H1 (cell line): ENCODE measurements at regions not wholly inside any gene's neighbourhood (a gene's known extent, or its start where the extent isn't known, plus 50 kb on each side); places are given as distances from the start of the nearest gene placed in this dataset.

ENCODE experiments used
- CTCF ChIA-PET: fragments of 300-600 bp; sonication (Branson Sonifier 250); formaldehyde crosslinking; loops from one replicate; lab custom pipeline; 2021; ENCODE audit not compliant: partially characterized antibody; lab: Charles Lee
- POLR2A ChIA-PET: fragments of 300-600 bp; sonication (Branson Sonifier 250); formaldehyde crosslinking; loops from one replicate; lab custom pipeline; 2021; ENCODE audit warnings: inconsistent platforms; ENCODE audit not compliant: partially characterized antibody; lab: Charles Lee
- DNase-seq, 2 experiments: peaks; one replicate each; pipeline versions ENCODE4 v3.0.0 to v3.0.0-alpha.2; 2010 to 2022; ENCODE audit warnings: low spot score in 2 of 2, low read depth in 1 of 2, mixed read lengths in 1 of 2
- FAIRE-seq: peaks from 2 replicates; lab custom pipeline; 2011; peaks lifted over from hg19 to GRCh38; lab: Jason Lieb, UNC
- H2AFZ ChIP-seq: 2 replicates; pipeline ENCODE4 v1.8.1; 2012; ENCODE audit warnings: low read length, inconsistent platforms
- H2AK5ac ChIP-seq: 2 replicates; pipeline ENCODE4 v1.6.1; 2013; ENCODE audit warnings: low read depth, low read length
- H2BK120ac ChIP-seq: replicated peaks from 2 replicates; pipeline ENCODE3; 2013; ENCODE audit warnings: low read depth, low read length, inconsistent platforms
- H2BK12ac ChIP-seq: 2 replicates; pipeline ENCODE4 v1.6.1; 2013; ENCODE audit warnings: low read depth, low read length
- H2BK15ac ChIP-seq: 2 replicates; pipeline ENCODE4 v1.6.1; 2013; ENCODE audit warnings: low read length
- H2BK20ac ChIP-seq: 2 replicates; pipeline ENCODE4 v1.6.1; 2013; ENCODE audit warnings: low read length
- H2BK5ac ChIP-seq: 2 replicates; pipeline ENCODE4 v1.6.1; 2013; ENCODE audit warnings: low read depth, low read length
- H3K14ac ChIP-seq: 2 replicates; pipeline ENCODE4 v1.6.1; 2013; ENCODE audit warnings: inconsistent platforms; ENCODE audit not compliant: insufficient read length
- H3K18ac ChIP-seq: 2 replicates; pipeline ENCODE4 v1.6.1; 2013; ENCODE audit warnings: low read length; ENCODE audit errors: extremely low read depth
- H3K23ac ChIP-seq: 2 replicates; pipeline ENCODE4 v1.6.1; 2013; ENCODE audit warnings: inconsistent platforms; ENCODE audit not compliant: insufficient read length
- H3K23me2 ChIP-seq: 2 replicates; pipeline ENCODE4 v1.6.1; 2013; ENCODE audit warnings: low read depth, low read length
- H3K27ac ChIP-seq: 2 replicates; pipeline ENCODE4 v1.6.1; 2011; ENCODE audit warnings: low read depth, low read length, inconsistent platforms
- H3K27me3 ChIP-seq, 4 experiments: replicated peaks in 1 of 4; 1 replicate in 1 of 4; 2 replicates in 3 of 4; pipeline versions ENCODE4 v1.6.1 to v1.8.1; 2011 to 2013; ENCODE audit warnings: low read length in 3 of 4, mild to moderate bottlenecking in 3 of 4, inconsistent platforms in 2 of 4, mixed read lengths in 2 of 4, moderate library complexity in 1 of 4; ENCODE audit not compliant: control insufficient read depth in 3 of 4, insufficient read depth in 3 of 4; ENCODE audit errors: extremely low read depth in 1 of 4
- H3K36me3 ChIP-seq, 4 experiments: 2 replicates each; pipeline versions ENCODE4 v1.6.1 to v1.8.1; 2011 to 2013; ENCODE audit warnings: mild to moderate bottlenecking in 4 of 4, low read length in 3 of 4, moderate library complexity in 2 of 4, control low read depth in 1 of 4, inconsistent platforms in 1 of 4; ENCODE audit not compliant: insufficient read depth in 4 of 4, control insufficient read depth in 2 of 4
- H3K4ac ChIP-seq: replicated peaks from 2 replicates; pipeline ENCODE3; 2013; ENCODE audit warnings: low read length, low read depth, mixed read lengths, inconsistent platforms; ENCODE audit not compliant: insufficient read length
- H3K4me1 ChIP-seq, 4 experiments: replicated peaks in 1 of 4; 1 replicate in 1 of 4; 2 replicates in 3 of 4; pipeline versions ENCODE4 v1.6.1 to v1.8.1; 2011 to 2013; ENCODE audit warnings: low read length in 3 of 4, inconsistent platforms in 2 of 4, mixed read lengths in 1 of 4; ENCODE audit not compliant: insufficient read depth in 4 of 4, control insufficient read depth in 3 of 4
- H3K4me2 ChIP-seq, 2 experiments: 2 replicates each; pipeline versions ENCODE4 v1.6.1 to v1.8.1; 2011 to 2013; ENCODE audit warnings: low read depth in 2 of 2, low read length in 2 of 2, control low read depth in 1 of 2, inconsistent platforms in 1 of 2, mild to moderate bottlenecking in 1 of 2; ENCODE audit not compliant: insufficient read depth in 1 of 2
- H3K4me3 ChIP-seq, 4 experiments: fragments of 200-600, 300-600 bp in 1 of 4; sonication (generic), shearing (Covaris generic), sonication (Bioruptor Twin) in 1 of 4; 2 replicates each; pipeline versions ENCODE4 v1.5.1 to v1.8.1; 2011 to 2016; ENCODE audit warnings: low read length in 4 of 4, low read depth in 3 of 4, control low read depth in 2 of 4, inconsistent platforms in 2 of 4, mild to moderate bottlenecking in 2 of 4, mixed read lengths in 1 of 4, moderate library complexity in 1 of 4; ENCODE audit not compliant: insufficient read depth in 2 of 4; ENCODE audit errors: extremely low read depth in 1 of 4
- H3K56ac ChIP-seq: replicated peaks from 2 replicates; pipeline ENCODE3; 2013; ENCODE audit warnings: low read depth, mild to moderate bottlenecking, mixed read lengths, low read length, inconsistent platforms; ENCODE audit not compliant: insufficient read length
- H3K79me1 ChIP-seq: 2 replicates; pipeline ENCODE4 v1.6.1; 2013; ENCODE audit warnings: low read depth, low read length, control low read depth
- H3K79me2 ChIP-seq, 2 experiments: 2 replicates each; pipeline versions ENCODE4 v1.6.1 to v1.8.1; 2012 to 2013; ENCODE audit warnings: low read length in 2 of 2, mild to moderate bottlenecking in 2 of 2, inconsistent platforms in 1 of 2; ENCODE audit not compliant: insufficient read depth in 2 of 2, control insufficient read depth in 1 of 2
- H3K9ac ChIP-seq, 4 experiments: replicated peaks in 1 of 4; 1 replicate in 1 of 4; 2 replicates in 3 of 4; pipeline versions ENCODE4 v1.6.1 to v1.8.1; 2011 to 2013; ENCODE audit warnings: low read depth in 3 of 4, low read length in 3 of 4, control low read depth in 2 of 4, mild to moderate bottlenecking in 2 of 4, moderate library complexity in 2 of 4, inconsistent platforms in 1 of 4; ENCODE audit errors: extremely low read depth in 1 of 4
- H3K9me3 ChIP-seq, 2 experiments: 2 replicates each; pipeline versions ENCODE4 v1.6.1 to v1.8.1; 2012 to 2013; ENCODE audit warnings: mild to moderate bottlenecking in 2 of 2, moderate library complexity in 2 of 2, control low read depth in 1 of 2, inconsistent platforms in 1 of 2, low read depth in 1 of 2, low read length in 1 of 2, mixed read lengths in 1 of 2; ENCODE audit not compliant: insufficient read depth in 2 of 2
- H4K20me1 ChIP-seq, 2 experiments: replicated peaks in 1 of 2; 2 replicates each; pipeline versions ENCODE3 to v1.8.1; 2011 to 2013; ENCODE audit warnings: inconsistent platforms in 2 of 2, low read length in 2 of 2, mild to moderate bottlenecking in 1 of 2; ENCODE audit not compliant: insufficient read depth in 2 of 2, control insufficient read depth in 1 of 2
- H4K5ac ChIP-seq: 2 replicates; pipeline ENCODE4 v1.6.1; 2013; ENCODE audit warnings: low read length, low read depth, mixed read lengths, inconsistent platforms; ENCODE audit not compliant: insufficient read length
- H4K8ac ChIP-seq: 2 replicates; pipeline ENCODE4 v1.8.0; 2013; ENCODE audit warnings: mild to moderate bottlenecking, moderate library complexity, low read length, inconsistent platforms; ENCODE audit not compliant: insufficient read depth; ENCODE audit errors: extremely low read depth
- H4K91ac ChIP-seq: replicated peaks from 2 replicates; pipeline ENCODE3; 2013; ENCODE audit warnings: low read length, mixed read lengths, inconsistent platforms; ENCODE audit not compliant: insufficient read length
- BCL11A ChIP-seq, 2 experiments: IDR thresholded peaks; one replicate each; pipeline ENCODE4 v1.6.1; 2011; ENCODE audit warnings: low read depth in 2 of 2, low read length in 2 of 2, mild to moderate bottlenecking in 2 of 2
- CBX8 ChIP-seq: fragments of 300-800, 300-1000 bp; sonication (generic); IDR thresholded peaks from 2 replicates; pipeline ENCODE4 v1.7.1; 2016; ENCODE audit warnings: low read depth, low read length, borderline replicate concordance
- CHD2 ChIP-seq: IDR thresholded peaks from 2 replicates; pipeline ENCODE4 v1.6.1; 2012; ENCODE audit warnings: low read length, improper control_type of control experiment
- EZH2 ChIP-seq: fragments of 200-600 bp; sonication (generic); IDR thresholded peaks from 2 replicates; pipeline ENCODE4 v1.7.1; 2012; ENCODE audit warnings: low read depth, mild to moderate bottlenecking, moderate library complexity, low read length, inconsistent platforms; ENCODE audit not compliant: severe bottlenecking
- GABPA ChIP-seq: IDR thresholded peaks from 2 replicates; pipeline ENCODE4 v1.6.1; 2011; ENCODE audit warnings: mild to moderate bottlenecking, low read length, moderate library complexity, borderline replicate concordance; ENCODE audit not compliant: insufficient read depth
- JUND ChIP-seq: IDR thresholded peaks from 2 replicates; pipeline ENCODE4 v1.6.1; 2011; ENCODE audit warnings: mild to moderate bottlenecking, improper control_type of control experiment, low read length
- PHF8 ChIP-seq: fragments of 200-600 bp; sonication (generic); conservative IDR thresholded peaks from 2 replicates; pipeline ENCODE4 v1.7.1; 2012; ENCODE audit warnings: low read depth, mild to moderate bottlenecking, inconsistent platforms, low read length, moderate library complexity
- RAD21 ChIP-seq, 2 experiments: IDR thresholded peaks in 1 of 2; conservative IDR thresholded peaks in 1 of 2; 2 replicates each; pipeline ENCODE4 v1.6.1; 2011; ENCODE audit warnings: low read depth in 2 of 2, low read length in 2 of 2, improper control_type of control experiment in 1 of 2, inconsistent platforms in 1 of 2, mild to moderate bottlenecking in 1 of 2, moderate library complexity in 1 of 2
- SIN3A ChIP-seq, 2 experiments: IDR thresholded peaks in 1 of 2; conservative IDR thresholded peaks in 1 of 2; 2 replicates each; pipeline ENCODE4 v1.6.1; 2011 to 2012; ENCODE audit warnings: low read length in 2 of 2, improper control_type of control experiment in 1 of 2, low read depth in 1 of 2, mild to moderate bottlenecking in 1 of 2
- SIRT6 ChIP-seq: IDR thresholded peaks from one replicate; pipeline ENCODE4 v1.7.1; 2012; ENCODE audit warnings: low read length, inconsistent platforms
- TCF12 ChIP-seq: IDR thresholded peaks from 2 replicates; pipeline ENCODE4 v1.6.1; 2011; ENCODE audit warnings: low read depth, mild to moderate bottlenecking, low read length
- WGBS, 2 experiments: shearing (Covaris generic) in 1 of 2; methylation state at CpG; one replicate each; pipeline versions ENCODE4 v1.1.6 to v1.1.7; 2013 to 2015; ENCODE audit warnings: low lambda C conversion rate in 2 of 2, mixed read lengths in 2 of 2, inconsistent platforms in 1 of 2, low coverage in 1 of 2, missing lambda C conversion rate in 1 of 2; ENCODE audit not compliant: insufficient replicate concordance in 2 of 2, insufficient coverage in 1 of 2, insufficient read length in 1 of 2; ENCODE audit errors: extremely low coverage in 1 of 2, missing lambda C conversion rate in 1 of 2; 5-methylcytosine and 5-hydroxymethylcytosine counted together

- 81% methylated on average over 2 of the region's 2 CpGs; no CpG with 5 or more reads in 1 of the 2 experiments for WGBS, 2 experiments
- no peak overlapping the region for H2BK20ac ChIP-seq
- H3K18ac ChIP-seq, result no peak overlapping the region
- no peaks in the 10 kb centered on the region for H3K79me2 ChIP-seq
- no peak overlapping the region for H2BK5ac ChIP-seq
- H3K9me3 ChIP-seq, result no peaks in the 10 kb centered on the region
- TF ChIP-seq SIRT6, result no peak
- no peak for TF ChIP-seq SIN3A (conservative IDR thresholded peaks at IDR 0.05 in 1 of 2, IDR thresholded peaks at IDR 0.05 in 1 of 2; ENCODE audit: low read depth in 1 of 2, low read length in 2 of 2)
- no peak for TF ChIP-seq RAD21 (IDR thresholded peaks at IDR 0.05 in 1 of 2, conservative IDR thresholded peaks at IDR 0.05 in 1 of 2; ENCODE audit: low read depth in 2 of 2, low read length in 2 of 2)
- no peak for TF ChIP-seq GABPA
- TF ChIP-seq CHD2, result no peak
- TF ChIP-seq TCF12, result no peak
- no peak for TF ChIP-seq PHF8
- TF ChIP-seq JUND, result no peak
- no peak for TF ChIP-seq CBX8
- no peak for TF ChIP-seq BCL11A (IDR thresholded peaks at IDR 0.05; ENCODE audit: low read depth in 2 of 2, low read length in 2 of 2)
- TF ChIP-seq EZH2, result no peak
- no peaks in the 10 kb centered on the region for H4K20me1 ChIP-seq
- no peak overlapping the region for H4K8ac ChIP-seq
- no peak overlapping the region for H2BK12ac ChIP-seq
- no peak overlapping the region for H3K4ac ChIP-seq
- no peaks in the 10 kb centered on the region for H3K23me2 ChIP-seq
- no peak overlapping the region for H3K4me3 ChIP-seq
- no peak overlapping the region for H3K56ac ChIP-seq
- H3K36me3 ChIP-seq, result no peaks in the 10 kb centered on the region
- no peak overlapping the region for H4K91ac ChIP-seq
- H3K27me3 ChIP-seq, result no peaks in the 10 kb centered on the region; a peak in 1 of 7 replicates
- no peak overlapping the region for H2AFZ ChIP-seq
- no peak overlapping the region for H3K9ac ChIP-seq
- no peaks in the 10 kb centered on the region for H3K79me1 ChIP-seq
- no peak overlapping the region for H3K27ac ChIP-seq
- no peak overlapping the region for H3K4me2 ChIP-seq
- H4K5ac ChIP-seq, result no peak overlapping the region
- DNase-seq (no peak), FAIRE-seq (no peak)
- no peaks in the 10 kb centered on the region for H3K4me1 ChIP-seq
- CTCF ChIA-PET, result interaction anchor here (0.7 to 1.6 kb wide), 4 partner anchors 18 to 195 kb away, joined by 3 to 6 read pairs (median 3); no protein-coding TSS in a partner anchor
- no peak overlapping the region for H3K14ac ChIP-seq
- H2BK120ac ChIP-seq, result no peak overlapping the region
- no peak overlapping the region for H2AK5ac ChIP-seq
- H2BK15ac ChIP-seq, result no peak overlapping the region
- POLR2A ChIA-PET, result no interaction called here
- H3K23ac ChIP-seq, result no peak overlapping the region
These were observed 497.4 kb upstream of the PODXL start for GRCh38 chr7:132053871-132054270.
